H9 (cell line): ENCODE measurements at regions not wholly inside any gene's neighbourhood (a gene's known extent, or its start where the extent isn't known, plus 50 kb on each side); places are given as distances from the start of the nearest gene placed in this dataset.
A peak's percentile ranks its signal among the peaks of the same experiment; 100 is the strongest.

Source experiments
- DNase-seq: peaks from one replicate; pipeline ENCODE4 v3.0.0-alpha.2; 2017
- H2AFZ ChIP-seq: one replicate; pipeline ENCODE4 v1.6.1; 2013; ENCODE audit warnings: mild to moderate bottlenecking, low read length, control low read depth, moderate library complexity
- H2AK5ac ChIP-seq: 2 replicates; pipeline ENCODE4 v1.6.1; 2013; ENCODE audit warnings: low read length, control low read depth, mixed read lengths; ENCODE audit not compliant: insufficient read length
- H2BK120ac ChIP-seq: one replicate; pipeline ENCODE4 v1.6.1; 2013; ENCODE audit warnings: low read depth, mild to moderate bottlenecking, low read length, control low read depth, inconsistent platforms; ENCODE audit not compliant: poor library complexity, severe bottlenecking
- H2BK12ac ChIP-seq: 2 replicates; pipeline ENCODE4 v1.6.1; 2013; ENCODE audit warnings: low read length, control low read depth, mixed read lengths, low read depth; ENCODE audit not compliant: insufficient read length
- H2BK15ac ChIP-seq: 2 replicates; pipeline ENCODE4 v1.6.1; 2013; ENCODE audit warnings: low read depth, low read length, control low read depth
- H2BK20ac ChIP-seq: one replicate; pipeline ENCODE4 v1.6.1; 2013; ENCODE audit warnings: low read depth, mild to moderate bottlenecking, low read length, control low read depth, inconsistent platforms; ENCODE audit not compliant: poor library complexity, severe bottlenecking
- H2BK5ac ChIP-seq: 2 replicates; pipeline ENCODE4 v1.6.1; 2013; ENCODE audit warnings: low read length, control low read depth, mixed read lengths; ENCODE audit not compliant: insufficient read length
- H3K14ac ChIP-seq: 2 replicates; pipeline ENCODE4 v1.6.1; 2013; ENCODE audit warnings: low read length, control low read depth; ENCODE audit not compliant: insufficient read depth
- H3K18ac ChIP-seq: 2 replicates; pipeline ENCODE4 v1.6.1; 2013; ENCODE audit warnings: low read depth, mild to moderate bottlenecking, mixed read lengths, low read length, control low read depth; ENCODE audit not compliant: insufficient read length
- H3K23ac ChIP-seq: 2 replicates; pipeline ENCODE4 v1.6.1; 2013; ENCODE audit warnings: low read length, control low read depth, mixed read lengths, low read depth; ENCODE audit not compliant: insufficient read length
- H3K23me2 ChIP-seq: 2 replicates; pipeline ENCODE4 v1.6.1; 2013; ENCODE audit warnings: low read depth, mild to moderate bottlenecking, mixed read lengths, low read length, control low read depth; ENCODE audit not compliant: insufficient read length, poor library complexity, severe bottlenecking
- H3K27ac ChIP-seq: 2 replicates; pipeline ENCODE4 v1.5.1; 2013; ENCODE audit warnings: low read length, control low read depth, mixed read lengths, low read depth; ENCODE audit not compliant: insufficient read length
- H3K27me3 ChIP-seq: 2 replicates; pipeline ENCODE4 v1.6.1; 2013; ENCODE audit warnings: low read length, control low read depth, inconsistent platforms; ENCODE audit not compliant: insufficient read depth
- H3K4ac ChIP-seq: 2 replicates; pipeline ENCODE4 v1.6.1; 2013; ENCODE audit warnings: low read depth, mild to moderate bottlenecking, control low read depth, inconsistent platforms, low read length, moderate library complexity
- H3K4me1 ChIP-seq: 2 replicates; pipeline ENCODE4 v1.6.1; 2013; ENCODE audit warnings: low read length, control low read depth, inconsistent platforms; ENCODE audit not compliant: insufficient read depth
- H3K4me2 ChIP-seq: 2 replicates; pipeline ENCODE4 v1.6.1; 2013; ENCODE audit warnings: low read length, control low read depth, mixed read lengths; ENCODE audit not compliant: insufficient read length, insufficient read depth
- H3K56ac ChIP-seq: 2 replicates; pipeline ENCODE4 v1.6.1; 2013; ENCODE audit warnings: low read depth, mild to moderate bottlenecking, mixed read lengths, low read length, control low read depth; ENCODE audit not compliant: insufficient read length
- H3K79me1 ChIP-seq: 2 replicates; pipeline ENCODE4 v1.6.1; 2013; ENCODE audit warnings: low read depth, mild to moderate bottlenecking, moderate library complexity, low read length, control low read depth, inconsistent platforms; ENCODE audit not compliant: insufficient read depth, poor library complexity, severe bottlenecking
- H3K79me2 ChIP-seq: 2 replicates; pipeline ENCODE4 v1.6.1; 2013; ENCODE audit warnings: low read length, control low read depth, inconsistent platforms; ENCODE audit not compliant: insufficient read depth
- H3K9ac ChIP-seq: 2 replicates; pipeline ENCODE4 v1.6.1; 2013; ENCODE audit warnings: low read length, control low read depth, mixed read lengths; ENCODE audit not compliant: insufficient read length; ENCODE audit errors: extremely low read depth
- H3K9me3 ChIP-seq: one replicate; pipeline ENCODE4 v1.6.1; 2013; ENCODE audit warnings: low read depth, low read length, inconsistent platforms; ENCODE audit not compliant: control insufficient read depth
- H3T11ph ChIP-seq: one replicate; pipeline ENCODE4 v1.6.1; 2013; ENCODE audit warnings: mild to moderate bottlenecking, low read length, control low read depth, inconsistent platforms
- H4K20me1 ChIP-seq: one replicate; pipeline ENCODE4 v1.6.1; 2013; ENCODE audit not compliant: control insufficient read depth, insufficient read length, insufficient read depth
- H4K5ac ChIP-seq: 2 replicates; pipeline ENCODE4 v1.6.1; 2013; ENCODE audit warnings: low read depth, mild to moderate bottlenecking, mixed read lengths, low read length, control low read depth; ENCODE audit not compliant: insufficient read length
- H4K8ac ChIP-seq: replicated peaks from 2 replicates; pipeline ENCODE4 v1.6.1; 2013; ENCODE audit warnings: low read length, control low read depth, mixed read lengths, low read depth; ENCODE audit not compliant: insufficient read length
- H4K91ac ChIP-seq: 2 replicates; pipeline ENCODE4 v1.6.1; 2013; ENCODE audit warnings: low read depth, mild to moderate bottlenecking, moderate library complexity, mixed read lengths, low read length, control low read depth; ENCODE audit not compliant: insufficient read length
- H3K27ac Mint-ChIP-seq, 3 experiments: 2 replicates in 2 of 3; 3 replicates in 1 of 3; pipeline ENCODE4 v1.8.0; 2020 to 2021; ENCODE audit warnings: mixed read lengths in 3 of 3, mild to moderate bottlenecking in 1 of 3, moderate library complexity in 1 of 3
- H3K27me3 Mint-ChIP-seq: 2 replicates; pipeline ENCODE4 v1.8.0; 2021; ENCODE audit warnings: low read depth, mild to moderate bottlenecking, moderate library complexity, mixed read lengths
- H3K36me3 Mint-ChIP-seq, 3 experiments: 2 replicates in 2 of 3; 3 replicates in 1 of 3; pipeline ENCODE4 v1.8.0; 2020 to 2021; ENCODE audit warnings: low read depth in 3 of 3, mixed read lengths in 3 of 3; ENCODE audit not compliant: insufficient read depth in 1 of 3
- H3K4me1 Mint-ChIP-seq, 2 experiments: 2 replicates each; pipeline ENCODE4 v1.8.0; 2020; ENCODE audit warnings: mixed read lengths in 2 of 2
- H3K4me3 Mint-ChIP-seq, 2 experiments: 2 replicates in 1 of 2; 3 replicates in 1 of 2; pipeline ENCODE4 v1.8.0; 2020 to 2021; ENCODE audit warnings: mild to moderate bottlenecking in 2 of 2, mixed read lengths in 2 of 2, moderate library complexity in 1 of 2
- H3K9me3 Mint-ChIP-seq, 2 experiments: 2 replicates in 1 of 2; 3 replicates in 1 of 2; pipeline ENCODE4 v1.8.0; 2020; ENCODE audit warnings: mild to moderate bottlenecking in 2 of 2, mixed read lengths in 2 of 2, moderate library complexity in 1 of 2
- CTCF ChIP-seq: fragments of 200-600 bp; sonication (generic); conservative IDR thresholded peaks from 3 replicates; pipeline ENCODE4 v1.8.0; 2021; ENCODE audit warnings: antibody characterized with exemption, mild to moderate bottlenecking
- WGBS: extraction: QIAGEN DNeasy Blood & Tissue Kit; methylation state at CpG from one replicate; pipeline ENCODE4 v1.1.7; 2013; ENCODE audit warnings: missing lambda C conversion rate, low lambda C conversion rate, mixed read lengths; ENCODE audit not compliant: insufficient read length; ENCODE audit errors: extremely low coverage; 5-methylcytosine and 5-hydroxymethylcytosine counted together

DNA sequence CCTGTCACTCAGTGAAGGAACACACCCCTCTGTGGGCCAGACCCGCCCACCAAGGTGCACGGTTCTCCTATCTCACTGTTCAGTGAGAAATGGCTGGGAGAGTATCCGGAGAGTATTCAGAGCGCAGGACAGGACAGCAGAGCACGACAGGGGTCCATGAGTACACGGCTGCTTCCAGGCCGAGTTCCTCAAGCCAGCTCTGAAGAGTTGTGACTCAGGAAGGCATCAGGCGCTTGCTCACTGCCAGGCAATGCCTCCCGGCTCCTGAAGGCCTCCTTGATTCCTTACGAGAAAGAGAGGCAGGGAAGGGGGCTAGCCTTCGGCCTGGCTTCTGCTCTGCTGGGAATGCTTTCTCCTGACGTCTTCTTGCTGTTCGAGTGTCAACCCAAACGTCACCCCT is 132.1 kb upstream of the PPP1R26 start:
- Histone ChIP-seq H2BK12ac (no peak overlapping the region), H3T11ph (no peak overlapping the region), H3K9me3 (no peaks in the 10 kb centered on the region), H2BK15ac (no peak overlapping the region), H4K5ac (no peak overlapping the region), H3K27me3 (no peaks in the 10 kb centered on the region), H3K23ac (no peak overlapping the region), H2BK5ac (no peak overlapping the region), H3K14ac (no peak overlapping the region; the same call in 1 of the 2 replicates), H2AK5ac (no peak overlapping the region), H3K56ac (no peak overlapping the region), H4K20me1 (no peaks in the 10 kb centered on the region), H2AFZ (no peak overlapping the region), H3K4me1 (no peaks in the 10 kb centered on the region), H3K27ac (no peak overlapping the region), H4K91ac (no peak overlapping the region), H3K18ac (no peak overlapping the region), H3K9ac (no peak overlapping the region), H3K79me2 (no peaks in the 10 kb centered on the region), H2BK120ac (no peak overlapping the region), H3K79me1 (no peaks in the 10 kb centered on the region), H3K23me2 (no peaks in the 10 kb centered on the region), H4K8ac (no peak overlapping the region), H3K4ac (no peak overlapping the region), H3K4me2 (no peak overlapping the region), H2BK20ac (no peak overlapping the region)
- WGBS: no CpG with 5 or more reads among the region's 14 CpGs
- H3K9me3 Mint-ChIP-seq: peaks cover 4 to 5% of the 10 kb centered on the region in 2 experiments; a peak in 2 of 5 replicates
- H3K27ac Mint-ChIP-seq: peak overlapping the region in 1 of 3 experiments; percentile 82; a peak in 2 of 7 replicates
- TF ChIP-seq CTCF: no peak
- DNase-seq: no peak
- peaks cover 0 to 4% (median 0%) of the 10 kb centered on the region in 3 experiments; a peak in 3 of 7 replicates for H3K36me3 Mint-ChIP-seq
- H3K27me3 Mint-ChIP-seq: peaks cover 2% of the 10 kb centered on the region
- H3K4me3 Mint-ChIP-seq: no peak overlapping the region
- H3K4me1 Mint-ChIP-seq: peaks cover 10 to 23% of the 10 kb centered on the region in 2 experiments; a peak in 3 of 4 replicates
